HEK293 (cell line): ENCODE measurements at regions not wholly inside any gene's neighbourhood (a gene's known extent, or its start where the extent isn't known, plus 50 kb on each side); places are given as distances from the start of the nearest gene placed in this dataset.

Experiments
- CTCF ChIA-PET: fragments of 350-600 bp; formaldehyde crosslinking; extraction: SDS; loops from one replicate; lab custom pipeline; 2021; ENCODE audit warnings: antibody characterized with exemption; lab: Yijun Ruan, JAX
- POLR2A ChIA-PET: fragments of 300-600 bp; formaldehyde crosslinking; extraction: SDS; loops from one replicate; lab custom pipeline; 2020; ENCODE audit warnings: antibody characterized with exemption, inconsistent platforms; lab: Yijun Ruan, JAX
- H3K27ac ChIP-seq: fragments of 200-500 bp; sonication (Bioruptor generic); 2 replicates; pipeline ENCODE4 v1.5.1; 2014; ENCODE audit warnings: low read depth, low read length, control low read depth, inconsistent platforms; ENCODE audit errors: extremely low read depth
- H3K36me3 ChIP-seq, 2 experiments: fragments of 200-500 bp in 1 of 2; sonication (Bioruptor generic) in 1 of 2; 1 replicate in 1 of 2; 2 replicates in 1 of 2; pipeline ENCODE4 v1.5.1; 2014 to 2017; ENCODE audit warnings: inconsistent platforms in 2 of 2, low read length in 2 of 2; ENCODE audit not compliant: control insufficient read depth in 2 of 2, insufficient read depth in 1 of 2
- H3K4me1 ChIP-seq: fragments of 200-500 bp; sonication (Bioruptor generic); 2 replicates; pipeline ENCODE4 v1.5.1; 2014; ENCODE audit warnings: mild to moderate bottlenecking, low read length, inconsistent platforms; ENCODE audit not compliant: control insufficient read depth, insufficient read depth
- H3K4me3 ChIP-seq: 2 replicates; pipeline ENCODE4 v1.5.1; 2011; ENCODE audit warnings: low read depth, mild to moderate bottlenecking, control low read depth, low read length, moderate library complexity
- H3K9me3 ChIP-seq: fragments of 200-500 bp; sonication (Bioruptor generic); 2 replicates; pipeline ENCODE4 v1.5.1; 2014; ENCODE audit warnings: low read depth, low read length, inconsistent platforms; ENCODE audit not compliant: control insufficient read depth, insufficient read depth
- ELK4 ChIP-seq: IDR thresholded peaks from 2 replicates; pipeline ENCODE4 v1.6.1; 2011; ENCODE audit warnings: mild to moderate bottlenecking, low read depth, low read length, borderline replicate concordance
- GLI2 ChIP-seq: fragments of 450-650 bp; formaldehyde crosslinking; IDR thresholded peaks from 2 replicates; pipeline ENCODE4; 2017; ENCODE audit warnings: missing biosample characterization, missing genetic modification characterization, low read depth, borderline replicate concordance
- HOXC10 ChIP-seq: sonication (generic); formaldehyde crosslinking; IDR thresholded peaks from 2 replicates; pipeline ENCODE4 v1.8.1; 2023; ENCODE audit warnings: mild to moderate bottlenecking, missing genetic modification reagents
- HOXD13 ChIP-seq: sonication (generic); formaldehyde crosslinking; IDR thresholded peaks from 2 replicates; pipeline ENCODE4 v1.8.0; 2022; ENCODE audit warnings: missing genetic modification reagents, borderline replicate concordance
- KLF10 ChIP-seq: fragments of 450-650 bp; IDR thresholded peaks from 2 replicates; pipeline ENCODE4 v1.5.1; 2018; ENCODE audit warnings: missing biosample characterization, mild to moderate bottlenecking, missing genetic modification characterization
- REPIN1 ChIP-seq: fragments of 450-650 bp; formaldehyde crosslinking; IDR thresholded peaks from 2 replicates; pipeline ENCODE4 v1.5.1; 2017; ENCODE audit warnings: missing biosample characterization, missing genetic modification characterization, low read depth
- ZBTB1 ChIP-seq: fragments of 450-650 bp; formaldehyde crosslinking; IDR thresholded peaks from 2 replicates; pipeline ENCODE4 v1.5.1; 2016; ENCODE audit warnings: missing biosample characterization, missing genetic modification characterization
- ZFP37 ChIP-seq: fragments of 450-650 bp; formaldehyde crosslinking; IDR thresholded peaks from 2 replicates; pipeline ENCODE4 v1.5.1; 2016; ENCODE audit warnings: missing biosample characterization, missing genetic modification characterization
- ZNF132 ChIP-seq: fragments of 450-650 bp; formaldehyde crosslinking; IDR thresholded peaks from 2 replicates; pipeline ENCODE4 v1.5.1; 2017; ENCODE audit warnings: missing biosample characterization, missing genetic modification characterization, borderline replicate concordance
- ZNF138 ChIP-seq: fragments of 450-650 bp; formaldehyde crosslinking; IDR thresholded peaks from 2 replicates; pipeline ENCODE4 v1.5.1; 2016; ENCODE audit warnings: missing biosample characterization, missing genetic modification characterization, borderline replicate concordance
- ZNF18 ChIP-seq: fragments of 450-650 bp; formaldehyde crosslinking; IDR thresholded peaks from 2 replicates; pipeline ENCODE4 v1.5.1; 2016; ENCODE audit warnings: missing biosample characterization, missing genetic modification characterization
- ZNF239 ChIP-seq: fragments of 450-650 bp; formaldehyde crosslinking; IDR thresholded peaks from 2 replicates; pipeline ENCODE4 v1.5.1; 2016; ENCODE audit warnings: missing biosample characterization, missing genetic modification characterization
- ZNF266 ChIP-seq: fragments of 450-650 bp; formaldehyde crosslinking; IDR thresholded peaks from 2 replicates; pipeline ENCODE4 v1.5.1; 2016; ENCODE audit warnings: missing biosample characterization, missing genetic modification characterization, low read depth
- ZNF354C ChIP-seq: fragments of 450-650 bp; formaldehyde crosslinking; IDR thresholded peaks from 2 replicates; pipeline ENCODE4 v1.5.1; 2016; ENCODE audit warnings: missing biosample characterization, missing genetic modification characterization, low read depth, borderline replicate concordance
- ZNF366 ChIP-seq: fragments of 450-650 bp; formaldehyde crosslinking; conservative IDR thresholded peaks from 2 replicates; pipeline ENCODE4 v1.5.1; 2016; ENCODE audit warnings: missing biosample characterization, missing genetic modification characterization
- ZNF426 ChIP-seq: fragments of 450-650 bp; formaldehyde crosslinking; IDR thresholded peaks from 2 replicates; pipeline ENCODE4 v1.5.1; 2017; ENCODE audit warnings: missing biosample characterization, missing genetic modification characterization, mild to moderate bottlenecking, inconsistent platforms, moderate library complexity
- ZNF549 ChIP-seq: fragments of 450-650 bp; IDR thresholded peaks from 2 replicates; pipeline ENCODE4 v1.5.1; 2018; ENCODE audit warnings: missing biosample characterization, missing genetic modification characterization, mild to moderate bottlenecking, inconsistent platforms, moderate library complexity
- ZNF555 ChIP-seq: fragments of 450-650 bp; formaldehyde crosslinking; conservative IDR thresholded peaks from 2 replicates; pipeline ENCODE4 v1.5.1; 2017; ENCODE audit warnings: missing biosample characterization, mild to moderate bottlenecking, missing genetic modification characterization, inconsistent platforms
- ZNF600 ChIP-seq: fragments of 450-650 bp; formaldehyde crosslinking; IDR thresholded peaks from 2 replicates; pipeline ENCODE4 v1.5.1; 2016; ENCODE audit warnings: missing biosample characterization, missing genetic modification characterization
- ZNF610 ChIP-seq: fragments of 450-650 bp; formaldehyde crosslinking; IDR thresholded peaks from 2 replicates; pipeline ENCODE4 v1.5.1; 2016; ENCODE audit warnings: missing biosample characterization, missing genetic modification characterization, borderline replicate concordance
- ZNF624 ChIP-seq: fragments of 450-650 bp; formaldehyde crosslinking; IDR thresholded peaks from 2 replicates; pipeline ENCODE4 v1.5.1; 2017; ENCODE audit warnings: missing biosample characterization, missing genetic modification characterization
- ZNF677 ChIP-seq: fragments of 450-650 bp; IDR thresholded peaks from 2 replicates; pipeline ENCODE4 v1.5.0; 2018; ENCODE audit warnings: missing biosample characterization, mild to moderate bottlenecking, missing genetic modification characterization, moderate library complexity
- ZNF76 ChIP-seq: fragments of 450-650 bp; formaldehyde crosslinking; IDR thresholded peaks from 2 replicates; pipeline ENCODE4; 2016; ENCODE audit warnings: low read depth, missing biosample characterization, missing genetic modification characterization, borderline replicate concordance
- ZNF768 ChIP-seq: fragments of 450-650 bp; formaldehyde crosslinking; IDR thresholded peaks from 2 replicates; pipeline ENCODE4 v1.5.1; 2018; ENCODE audit warnings: missing biosample characterization, mild to moderate bottlenecking, missing genetic modification characterization
- ZNF776 ChIP-seq: fragments of 450-650 bp; formaldehyde crosslinking; IDR thresholded peaks from 2 replicates; pipeline ENCODE4 v1.5.0; 2017; ENCODE audit warnings: missing biosample characterization, missing genetic modification characterization, borderline replicate concordance
- ZSCAN16 ChIP-seq: fragments of 450-650 bp; formaldehyde crosslinking; IDR thresholded peaks from 2 replicates; pipeline ENCODE4 v1.5.1; 2016; ENCODE audit warnings: missing biosample characterization, missing genetic modification characterization
- TF ChIP-seq, protein P1 (sequence below): fragments of 450-650 bp; formaldehyde crosslinking; IDR thresholded peaks from 2 replicates; pipeline ENCODE4 v1.5.1; 2016; ENCODE audit warnings: missing biosample characterization, missing genetic modification characterization, low read depth
- TF ChIP-seq, protein P2 (sequence below): fragments of 450-650 bp; formaldehyde crosslinking; IDR thresholded peaks from 2 replicates; pipeline ENCODE4 v1.5.0; 2017; ENCODE audit warnings: missing biosample characterization, missing genetic modification characterization, borderline replicate concordance

GRCh38 chr16:61233713-61234112 is 802.5 kb downstream of the CDH8 start:
- H3K36me3 ChIP-seq, result no peaks in the 10 kb centered on the region
- POLR2A ChIA-PET, result no interaction called here
- no peaks in the 10 kb centered on the region for H3K9me3 ChIP-seq
- CTCF ChIA-PET, result no interaction called here
- H3K4me1 ChIP-seq, result no peaks in the 10 kb centered on the region
- H3K27ac ChIP-seq, result no peak overlapping the region
- TF ChIP-seq, protein P1, sequence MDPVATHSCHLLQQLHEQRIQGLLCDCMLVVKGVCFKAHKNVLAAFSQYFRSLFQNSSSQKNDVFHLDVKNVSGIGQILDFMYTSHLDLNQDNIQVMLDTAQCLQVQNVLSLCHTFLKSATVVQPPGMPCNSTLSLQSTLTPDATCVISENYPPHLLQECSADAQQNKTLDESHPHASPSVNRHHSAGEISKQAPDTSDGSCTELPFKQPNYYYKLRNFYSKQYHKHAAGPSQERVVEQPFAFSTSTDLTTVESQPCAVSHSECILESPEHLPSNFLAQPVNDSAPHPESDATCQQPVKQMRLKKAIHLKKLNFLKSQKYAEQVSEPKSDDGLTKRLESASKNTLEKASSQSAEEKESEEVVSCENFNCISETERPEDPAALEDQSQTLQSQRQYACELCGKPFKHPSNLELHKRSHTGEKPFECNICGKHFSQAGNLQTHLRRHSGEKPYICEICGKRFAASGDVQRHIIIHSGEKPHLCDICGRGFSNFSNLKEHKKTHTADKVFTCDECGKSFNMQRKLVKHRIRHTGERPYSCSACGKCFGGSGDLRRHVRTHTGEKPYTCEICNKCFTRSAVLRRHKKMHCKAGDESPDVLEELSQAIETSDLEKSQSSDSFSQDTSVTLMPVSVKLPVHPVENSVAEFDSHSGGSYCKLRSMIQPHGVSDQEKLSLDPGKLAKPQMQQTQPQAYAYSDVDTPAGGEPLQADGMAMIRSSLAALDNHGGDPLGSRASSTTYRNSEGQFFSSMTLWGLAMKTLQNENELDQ (tag by site-specific recombination), result no peak
- TF ChIP-seq ZNF138 (tag by site-specific recombination), result no peak
- TF ChIP-seq ZNF76 (tag by site-specific recombination), result no peak
- TF ChIP-seq ZNF426 (tag by site-specific recombination), result no peak
- no peak for TF ChIP-seq ZNF555
- TF ChIP-seq HOXC10, result no peak
- TF ChIP-seq ZSCAN16 (tag by site-specific recombination), result no peak
- TF ChIP-seq ZNF354C (tag by site-specific recombination), result no peak
- TF ChIP-seq ZFP37 (tag by site-specific recombination), result no peak
- no peak for TF ChIP-seq ZNF239 (tag by site-specific recombination)
- TF ChIP-seq, protein P2, sequence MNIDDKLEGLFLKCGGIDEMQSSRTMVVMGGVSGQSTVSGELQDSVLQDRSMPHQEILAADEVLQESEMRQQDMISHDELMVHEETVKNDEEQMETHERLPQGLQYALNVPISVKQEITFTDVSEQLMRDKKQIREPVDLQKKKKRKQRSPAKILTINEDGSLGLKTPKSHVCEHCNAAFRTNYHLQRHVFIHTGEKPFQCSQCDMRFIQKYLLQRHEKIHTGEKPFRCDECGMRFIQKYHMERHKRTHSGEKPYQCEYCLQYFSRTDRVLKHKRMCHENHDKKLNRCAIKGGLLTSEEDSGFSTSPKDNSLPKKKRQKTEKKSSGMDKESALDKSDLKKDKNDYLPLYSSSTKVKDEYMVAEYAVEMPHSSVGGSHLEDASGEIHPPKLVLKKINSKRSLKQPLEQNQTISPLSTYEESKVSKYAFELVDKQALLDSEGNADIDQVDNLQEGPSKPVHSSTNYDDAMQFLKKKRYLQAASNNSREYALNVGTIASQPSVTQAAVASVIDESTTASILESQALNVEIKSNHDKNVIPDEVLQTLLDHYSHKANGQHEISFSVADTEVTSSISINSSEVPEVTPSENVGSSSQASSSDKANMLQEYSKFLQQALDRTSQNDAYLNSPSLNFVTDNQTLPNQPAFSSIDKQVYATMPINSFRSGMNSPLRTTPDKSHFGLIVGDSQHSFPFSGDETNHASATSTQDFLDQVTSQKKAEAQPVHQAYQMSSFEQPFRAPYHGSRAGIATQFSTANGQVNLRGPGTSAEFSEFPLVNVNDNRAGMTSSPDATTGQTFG, result no peak
- no peak for TF ChIP-seq ELK4
- TF ChIP-seq ZNF610, result no peak
- TF ChIP-seq ZNF776 (tag by site-specific recombination), result no peak
- TF ChIP-seq GLI2, result no peak
- no peak for TF ChIP-seq ZNF624 (tag by site-specific recombination)
- TF ChIP-seq ZNF266 (tag by site-specific recombination), result no peak
- TF ChIP-seq ZNF549 (tag by site-specific recombination), result no peak
- TF ChIP-seq ZNF18, result no peak
- no peak overlapping the region for H3K4me3 ChIP-seq

DNA sequence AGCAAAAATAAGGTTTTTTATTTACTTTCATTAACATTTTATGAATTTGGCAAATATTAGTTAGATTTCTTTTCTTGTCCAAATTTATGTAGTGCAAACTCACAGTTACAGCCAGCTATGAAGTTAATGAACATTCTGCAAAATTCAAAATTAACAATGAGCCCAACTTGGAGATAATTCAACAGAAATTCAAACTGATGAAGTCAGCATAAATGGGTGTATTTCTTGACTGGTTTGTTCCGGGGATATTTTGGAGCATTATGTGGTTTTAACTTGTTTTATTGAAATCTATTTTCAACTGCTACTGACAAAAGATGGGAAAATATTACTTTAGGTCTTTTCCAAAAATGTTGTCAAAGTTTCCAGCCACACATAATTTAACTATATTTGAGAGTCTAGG is 807.9 kb downstream of the CDH8 start:
- ChIA-PET CTCF (no interaction called here), POLR2A (no interaction called here)
- H3K4me1 ChIP-seq, result no peaks in the 10 kb centered on the region
- no peak overlapping the region for H3K4me3 ChIP-seq
- no peak overlapping the region for H3K27ac ChIP-seq
- no peaks in the 10 kb centered on the region for H3K36me3 ChIP-seq
- no peaks in the 10 kb centered on the region for H3K9me3 ChIP-seq
- no peak for TF ChIP-seq ZNF600 (tag by site-specific recombination)
- no peak for TF ChIP-seq HOXD13 (CRISPR knock-in tag)
- no peak for TF ChIP-seq KLF10
- TF ChIP-seq HOXC10, result no peak
- TF ChIP-seq REPIN1 (tag by site-specific recombination), result no peak
- no peak for TF ChIP-seq ZNF677
- TF ChIP-seq ZBTB1 (tag by site-specific recombination), result no peak
- no peak for TF ChIP-seq GLI2
- TF ChIP-seq ZNF366 (tag by site-specific recombination), result no peak
- TF ChIP-seq ZNF768 (tag by site-specific recombination), result no peak
- TF ChIP-seq ZNF132 (tag by site-specific recombination), result no peak
